GM18870 (cell line): ENCODE measurements at regions not wholly inside any gene's neighbourhood (a gene's known extent, or its start where the extent isn't known, plus 50 kb on each side); places are given as distances from the start of the nearest gene placed in this dataset.
"Not testable (repeated sequence)": the region's sequence is repeated elsewhere in the genome, so short reads cannot be mapped to it uniquely, and the experiment has no call there.

Experiments
- ATAC-seq: cut with Tn5 transposase; IDR thresholded peaks from one replicate; pipeline ENCODE4 v1.9.1; 2021; ENCODE audit warnings: moderate library complexity; ENCODE audit not compliant: unreplicated experiment

DNA sequence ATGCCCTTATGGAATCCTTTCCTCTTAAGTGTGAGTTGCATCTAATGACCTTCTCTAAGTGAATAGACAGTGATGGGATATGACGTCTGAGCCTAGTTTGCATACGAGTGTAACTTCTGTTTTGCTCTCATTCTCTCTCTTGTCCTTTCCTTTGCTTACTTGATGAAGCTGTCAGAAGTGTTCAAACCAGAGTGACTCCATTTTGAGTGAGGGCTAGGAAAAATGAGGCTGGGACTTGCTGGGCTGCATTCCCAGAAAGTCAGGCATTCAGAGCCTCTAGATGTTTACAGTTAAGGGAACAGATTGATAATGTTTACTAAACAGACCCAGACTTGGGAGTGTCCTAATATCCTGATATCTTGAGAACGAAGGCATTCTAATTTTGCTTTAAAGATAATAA, 311.2 kb upstream of the SOX4 start:
- ATAC-seq: not testable (repeated sequence)

DNA sequence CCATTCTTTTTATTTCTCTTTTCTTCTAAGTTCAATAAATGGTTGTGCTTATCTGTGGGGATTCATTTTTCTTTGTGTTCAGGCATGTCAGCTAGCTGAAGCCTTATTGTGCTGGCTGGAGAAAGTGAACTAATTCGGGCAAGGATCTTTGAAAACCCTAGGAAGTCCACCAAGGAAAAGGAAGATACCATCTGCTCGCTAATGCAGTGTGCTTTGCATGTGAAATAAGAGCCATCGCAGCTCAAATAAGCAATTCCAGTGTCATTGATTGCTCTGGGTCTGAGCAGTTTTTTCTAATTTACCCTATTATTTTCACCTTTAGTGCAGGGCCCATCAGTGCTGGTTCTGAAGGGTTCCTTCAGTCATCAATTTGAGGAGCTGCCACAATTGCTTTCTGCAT, 309.4 kb upstream of the SOX4 start:
- no peak for ATAC-seq

DNA sequence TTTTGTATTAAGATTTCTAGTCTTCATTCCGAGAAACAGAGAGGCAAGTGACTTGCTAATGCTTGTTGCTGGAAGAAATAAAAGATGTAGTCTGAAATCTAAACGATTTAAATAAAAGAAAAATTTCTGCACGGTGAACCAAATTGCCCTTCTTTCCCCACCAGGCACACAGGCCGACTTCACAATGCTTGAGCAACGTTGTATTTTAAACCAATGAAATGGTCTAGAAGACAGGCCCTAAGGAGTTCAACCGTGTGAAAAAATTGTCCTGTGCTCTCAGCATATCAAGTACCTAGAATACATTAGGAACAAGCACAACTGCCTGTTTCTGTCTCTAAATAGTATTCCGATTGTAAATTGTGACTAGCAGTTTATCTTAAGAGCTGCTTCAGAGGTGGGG, 308.8 kb upstream of the SOX4 start:
- ATAC-seq: no peak

DNA sequence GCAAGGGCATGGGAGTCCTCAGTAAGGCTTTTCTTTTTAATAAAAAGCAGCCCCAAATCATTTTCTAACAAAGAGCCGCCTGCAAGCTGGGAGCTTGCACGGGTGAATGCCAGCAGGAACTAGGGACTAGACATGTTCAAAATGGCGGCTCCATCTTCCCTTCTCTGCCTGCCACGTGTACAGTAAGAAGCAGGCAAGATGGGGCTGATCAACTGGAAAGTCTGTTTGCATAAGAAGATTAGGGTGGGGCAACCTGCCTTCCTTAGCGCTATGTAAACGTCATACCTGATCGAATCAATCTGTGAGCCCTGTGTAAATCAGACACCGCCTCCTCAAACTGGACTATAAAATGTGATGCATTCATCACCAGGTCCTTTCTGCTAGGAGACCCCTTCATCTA, 299.4 kb upstream of the SOX4 start:
- ATAC-seq: no peak

DNA sequence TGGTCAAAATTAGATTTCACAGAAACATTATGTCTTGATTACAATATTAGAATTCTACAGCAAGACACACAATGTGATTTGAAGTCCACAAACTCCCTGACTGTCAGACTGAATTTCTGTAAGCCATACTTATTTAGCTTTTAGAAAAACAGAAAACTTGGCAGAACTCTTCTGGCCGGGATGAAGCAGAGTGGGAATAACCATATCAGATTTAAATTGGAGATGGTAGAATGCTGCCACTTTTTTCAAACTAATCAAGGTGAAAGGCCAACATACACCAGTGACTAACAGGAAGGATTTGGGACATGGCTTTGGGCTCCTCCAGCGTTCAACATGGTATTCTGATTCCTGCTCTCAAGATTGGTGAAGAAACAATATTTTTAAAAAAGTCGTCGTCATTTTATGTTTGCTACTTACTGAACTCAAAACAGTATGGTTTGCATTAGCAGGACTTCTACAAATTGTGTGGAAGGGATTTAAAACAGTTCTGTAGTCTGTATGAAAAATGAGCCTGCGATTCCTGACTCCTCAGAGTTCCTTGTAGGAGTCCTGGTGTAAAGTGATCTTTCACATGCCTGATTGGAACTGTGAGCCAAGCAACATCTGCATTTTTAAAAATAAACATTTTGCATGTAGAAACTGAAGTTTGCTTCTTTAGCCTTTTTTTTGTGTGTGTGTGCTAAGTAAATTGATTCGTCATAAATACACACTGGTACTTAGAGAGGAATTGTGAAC, 297.9 kb upstream of the SOX4 start:
- ATAC-seq: no peak

DNA sequence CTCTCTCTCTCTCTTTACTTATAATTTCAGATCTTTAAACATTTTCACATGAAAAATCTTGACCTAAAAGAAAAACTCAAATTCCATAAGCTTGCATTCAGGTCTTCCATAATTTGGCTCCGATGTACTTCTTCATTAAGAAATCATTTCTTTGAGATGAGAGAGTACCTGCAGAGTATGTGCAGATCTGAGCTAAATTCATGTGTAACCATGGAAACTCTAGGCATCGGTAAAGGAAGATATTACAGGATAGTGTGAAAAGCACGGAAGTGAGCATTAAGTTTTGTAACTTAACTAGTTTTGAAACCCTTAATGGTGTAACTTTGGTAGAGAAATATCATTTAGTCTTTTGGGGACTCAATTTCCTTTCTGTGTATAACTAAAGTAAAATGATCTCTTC, 295.9 kb upstream of the SOX4 start:
- no peak for ATAC-seq

DNA sequence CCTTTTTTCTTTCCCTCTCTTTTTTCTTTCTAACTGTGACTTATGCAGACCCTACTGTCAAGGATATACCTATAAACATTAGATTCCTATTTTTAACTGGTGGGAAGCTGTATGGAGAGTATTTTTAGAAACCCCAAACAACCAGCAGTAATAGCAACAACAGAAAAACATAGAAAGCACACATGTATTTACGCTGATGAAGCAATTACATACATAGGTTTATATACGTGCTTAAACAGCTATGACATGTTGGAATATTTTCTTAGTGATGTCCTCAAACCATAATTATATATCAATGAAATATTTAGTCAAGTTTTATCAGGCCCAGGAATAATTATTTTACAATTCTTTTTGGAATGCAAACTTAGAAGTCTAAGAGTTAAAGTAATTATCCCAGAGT, 294.3 kb upstream of the SOX4 start:
- no peak for ATAC-seq

DNA sequence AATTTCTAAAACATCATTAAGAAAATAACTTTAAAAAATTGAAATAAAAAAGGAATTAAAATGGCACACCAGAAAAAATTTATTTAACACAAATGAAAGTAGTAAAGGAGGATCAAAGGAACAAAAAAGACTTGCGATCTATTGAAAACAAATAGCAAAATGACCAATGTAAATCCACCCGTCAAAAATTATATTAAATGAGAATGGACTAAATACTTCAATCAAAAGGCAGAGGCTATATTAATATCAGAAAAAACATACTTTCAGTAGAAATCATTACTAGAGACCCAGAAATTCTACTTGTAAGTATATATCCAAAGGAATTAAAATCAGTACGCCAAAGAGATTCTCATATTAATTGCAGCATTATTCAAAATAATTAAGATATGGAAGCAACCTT, 293.1 kb upstream of the SOX4 start:
- no peak for ATAC-seq

DNA sequence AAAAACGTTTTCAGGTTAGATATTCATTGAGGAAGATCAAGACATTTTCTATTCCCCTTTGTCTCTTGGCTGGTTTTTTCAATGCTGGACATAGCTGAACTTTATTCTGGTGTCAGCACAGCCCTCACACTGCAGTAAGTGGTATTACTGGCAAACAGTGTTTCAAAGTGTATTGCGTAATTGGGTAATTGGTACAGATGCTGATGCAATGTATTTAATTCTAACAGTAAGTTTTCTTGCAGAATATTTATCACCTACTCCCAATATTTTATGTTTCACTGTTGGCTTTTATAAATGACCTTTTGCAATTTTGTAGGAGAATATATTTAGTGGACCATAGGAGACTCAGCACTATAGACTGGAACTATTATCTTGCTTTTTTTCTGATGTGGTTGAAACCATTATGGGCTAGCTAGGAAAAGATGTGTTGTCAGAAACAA, 287.6 kb upstream of the SOX4 start:
- ATAC-seq: no peak

DNA sequence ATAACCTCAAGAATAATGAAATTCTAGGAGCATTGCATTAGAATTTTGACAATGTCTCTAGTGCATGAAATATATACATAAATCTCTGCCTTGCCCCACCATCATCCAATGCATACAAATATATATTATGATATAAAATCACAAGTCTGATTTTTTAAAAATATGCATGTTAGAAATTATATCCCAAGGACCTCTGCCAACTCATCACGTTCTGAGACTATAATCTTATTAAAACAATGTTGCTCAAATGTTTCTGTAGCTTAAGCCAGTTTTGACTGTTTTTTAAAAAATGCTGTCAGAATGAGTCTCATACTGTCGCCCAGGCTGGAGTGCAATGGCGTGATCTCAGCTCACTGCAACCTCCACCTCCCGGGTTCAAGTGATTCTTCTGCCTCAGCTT, 287.0 kb upstream of the SOX4 start:
- ATAC-seq: no peak

DNA sequence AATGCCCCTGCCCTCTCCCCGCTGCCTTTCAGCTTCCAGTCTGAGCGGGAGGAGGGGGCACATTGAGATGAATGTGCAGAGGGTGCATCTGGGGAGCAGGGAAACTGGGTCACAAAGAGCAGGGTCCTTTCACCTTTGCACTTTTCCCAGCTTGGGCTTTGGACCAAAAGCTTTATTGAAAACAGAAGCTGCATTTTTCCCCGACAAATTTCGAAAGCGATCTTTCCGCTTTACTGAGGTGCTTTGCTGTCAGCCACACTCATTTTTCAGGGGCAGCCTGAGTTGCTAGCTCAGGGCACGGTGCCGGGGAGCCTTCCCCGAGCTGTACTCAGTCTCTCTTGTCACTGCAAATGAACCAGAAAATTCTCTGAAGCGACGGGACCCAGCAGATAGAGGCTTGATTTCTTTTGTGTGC, 283.7 kb upstream of the SOX4 start:
- no peak for ATAC-seq

DNA sequence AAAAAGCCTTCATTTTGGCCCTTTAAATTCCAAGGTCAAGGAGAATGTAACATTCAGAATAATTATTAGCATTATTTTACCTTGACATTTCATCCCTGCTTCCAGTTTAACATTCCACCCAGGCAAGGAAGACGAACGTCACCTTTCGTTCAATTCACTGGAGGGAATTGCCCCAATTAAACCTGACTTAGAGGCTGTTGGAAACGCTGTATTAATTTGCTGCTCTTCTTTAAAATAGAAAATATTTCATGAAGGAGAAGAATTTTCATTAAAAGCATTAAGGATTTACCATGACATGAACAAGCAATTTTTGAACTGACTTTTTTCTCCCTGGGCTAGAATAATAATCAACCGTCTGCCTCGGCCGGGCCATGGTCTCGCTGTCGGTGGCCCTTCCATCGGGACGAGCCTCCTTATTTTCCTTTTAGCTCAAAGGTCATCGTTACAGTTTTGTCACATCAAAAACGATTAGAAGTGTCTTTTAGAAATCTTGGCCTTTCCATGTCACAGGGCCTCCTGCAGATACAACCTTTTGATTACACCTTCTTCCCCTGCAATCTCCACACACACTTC, 282.9 kb upstream of the SOX4 start:
- no peak for ATAC-seq

DNA sequence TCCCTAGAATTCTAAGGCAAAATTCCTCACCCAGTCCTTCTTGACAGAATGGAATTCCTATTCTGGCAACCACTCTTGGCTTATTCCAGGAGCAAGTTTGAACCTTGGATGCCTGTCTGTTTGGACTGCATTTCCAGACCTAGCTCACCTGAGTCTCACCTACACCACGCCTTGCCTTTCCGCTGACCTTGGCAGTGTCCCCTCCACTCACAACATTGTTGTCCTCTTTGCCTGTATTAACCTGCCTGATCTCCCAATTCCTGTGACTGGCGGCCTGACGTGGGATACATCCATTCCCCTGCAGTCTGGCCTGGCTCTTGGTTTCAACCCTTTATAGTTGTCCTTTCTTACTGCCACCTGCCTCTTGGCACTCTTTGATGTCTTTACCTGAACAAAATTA, 281.4 kb upstream of the SOX4 start:
- no peak for ATAC-seq

DNA sequence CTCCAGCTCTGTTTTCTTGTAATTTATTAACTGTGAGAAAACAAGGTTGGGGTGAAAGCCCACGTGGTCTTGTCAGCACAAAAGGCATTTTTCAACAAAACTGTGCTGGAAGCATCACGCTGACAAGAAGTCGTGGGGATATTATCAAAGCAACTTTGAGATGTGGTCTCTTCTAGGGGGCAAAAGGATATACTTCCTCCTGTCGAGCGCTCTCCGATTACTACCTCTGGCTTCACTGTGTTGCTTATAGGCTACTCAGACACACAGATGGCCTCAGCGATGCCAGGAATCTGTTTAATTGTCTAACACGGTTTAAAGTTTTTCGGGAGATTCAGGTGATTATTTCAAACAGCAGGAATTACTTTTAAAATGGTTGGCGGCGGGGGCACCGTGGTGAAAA, 275.9 kb upstream of the SOX4 start:
- ATAC-seq: no peak

DNA sequence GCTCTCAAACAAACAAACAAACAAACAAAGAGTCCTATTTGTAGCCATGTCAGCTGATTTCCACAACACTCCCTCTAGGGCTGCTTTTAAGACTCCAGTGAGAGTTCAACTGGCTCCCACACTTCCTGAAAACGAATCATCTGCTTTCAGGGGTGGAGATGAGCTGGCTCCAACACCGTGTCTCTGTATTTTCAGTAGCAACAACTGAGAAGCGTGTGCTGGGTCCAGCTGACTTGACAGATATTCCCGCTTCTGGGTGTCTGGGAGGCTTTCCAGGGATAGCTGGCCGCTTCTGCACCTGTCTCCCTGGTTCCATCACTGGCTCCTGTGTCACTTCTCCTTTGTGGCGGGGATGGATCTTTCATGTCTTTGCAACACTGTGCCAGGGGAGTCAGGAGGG, 272.5 kb upstream of the SOX4 start:
- no peak for ATAC-seq

DNA sequence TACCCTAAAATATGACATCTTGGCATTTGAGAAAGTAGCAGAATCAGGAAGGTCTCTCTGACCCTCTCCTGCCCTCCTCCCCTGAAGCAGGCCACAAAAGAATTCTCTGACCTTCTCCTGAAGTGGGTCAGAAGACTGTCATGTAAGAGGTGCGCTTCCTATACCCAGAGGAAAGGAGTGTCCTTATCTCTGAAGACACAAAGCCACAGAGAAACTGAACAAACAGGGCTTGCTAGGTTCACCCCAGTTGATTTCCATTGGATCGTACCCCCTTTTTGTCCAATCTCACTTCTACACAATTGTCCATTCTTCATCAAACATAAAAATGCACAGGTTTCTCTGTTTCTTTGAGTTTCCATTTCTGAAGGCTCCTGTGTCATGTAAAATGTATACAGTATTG, 272.0 kb upstream of the SOX4 start:
- ATAC-seq: no peak

DNA sequence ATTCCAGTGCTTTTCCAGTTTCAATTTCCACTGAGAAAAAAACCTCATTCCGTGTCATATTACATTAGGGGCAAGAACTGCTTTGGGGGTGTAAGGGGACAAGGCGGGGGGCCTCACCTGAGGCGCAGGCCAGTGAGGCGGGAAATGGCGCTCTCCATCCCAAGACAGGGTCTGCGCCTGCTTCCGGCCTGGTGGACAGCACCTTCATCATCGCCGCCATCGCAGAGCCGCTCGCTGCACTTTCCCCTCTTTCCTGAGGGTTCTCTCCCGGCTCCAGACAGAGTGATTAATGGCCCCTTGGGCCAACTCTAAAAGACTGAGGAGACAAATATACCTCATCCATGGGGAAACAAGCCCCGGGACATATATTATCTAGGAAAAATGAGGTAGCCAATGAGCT, 270.0 kb upstream of the SOX4 start:
- no peak for ATAC-seq

DNA sequence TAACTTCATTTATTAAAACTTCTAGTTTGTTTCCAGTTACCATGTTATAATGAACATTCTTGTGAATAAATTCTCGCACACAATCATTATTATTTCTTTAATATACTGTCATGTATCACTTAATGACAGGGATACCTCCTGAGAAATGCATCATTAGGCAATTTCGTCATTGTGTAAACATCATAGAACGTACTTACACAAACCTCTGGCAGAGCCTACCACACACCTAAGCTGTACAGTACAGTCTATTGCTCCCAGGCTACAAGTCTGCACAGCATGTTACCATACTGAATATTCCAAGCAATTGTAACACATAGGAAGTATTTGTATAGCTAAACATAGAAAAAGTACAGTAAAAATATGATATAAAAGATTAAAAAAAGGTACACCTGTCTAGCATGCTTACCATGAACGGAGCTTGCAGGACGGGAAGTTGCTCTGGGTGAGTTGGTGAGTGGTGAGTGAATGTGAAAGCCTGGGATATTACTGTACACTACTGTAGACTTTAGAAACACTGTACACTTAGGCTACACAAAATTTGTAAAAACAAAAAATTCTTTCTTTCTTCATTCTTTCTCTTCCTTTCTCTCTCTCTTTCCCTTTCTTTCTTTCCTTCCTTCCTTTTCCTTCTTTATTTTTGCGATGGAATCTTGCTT, 268.2 kb upstream of the SOX4 start:
- no peak for ATAC-seq

DNA sequence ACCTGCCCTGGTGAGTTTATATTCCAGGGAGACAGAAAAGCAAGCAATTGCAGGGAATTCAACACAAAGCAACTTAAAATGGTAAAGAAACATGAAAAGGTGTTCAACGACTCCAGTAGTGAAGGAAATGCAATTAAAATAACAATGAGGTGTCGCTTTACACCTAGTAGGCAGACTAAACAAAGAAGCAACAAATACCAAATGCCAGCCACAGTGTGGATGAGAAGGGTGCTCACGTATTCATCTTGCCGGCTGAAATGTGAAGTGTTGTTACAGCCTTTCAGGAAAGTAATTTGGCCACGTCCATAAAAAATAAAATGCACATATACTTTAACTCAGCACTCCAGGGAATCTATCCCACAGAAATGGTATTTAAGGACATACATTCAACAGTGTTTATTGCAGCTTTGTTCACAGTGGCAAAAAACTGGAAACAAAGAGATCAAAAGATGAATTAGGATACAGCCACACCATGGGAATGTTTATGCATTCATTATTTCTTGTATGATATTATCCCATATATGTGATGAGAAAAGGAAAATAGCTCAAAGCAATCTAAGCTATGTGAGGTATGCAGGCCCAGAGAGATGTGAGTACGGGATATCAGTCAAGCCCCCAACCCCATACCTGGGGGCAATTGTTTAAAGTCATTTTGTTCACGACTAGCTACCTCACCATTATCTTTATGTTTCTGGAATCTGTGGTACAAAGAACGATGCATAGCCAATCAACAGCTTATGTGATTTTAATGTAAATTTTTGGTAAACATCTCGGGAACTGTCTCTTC, 266.0 kb upstream of the SOX4 start:
- ATAC-seq: no peak

DNA sequence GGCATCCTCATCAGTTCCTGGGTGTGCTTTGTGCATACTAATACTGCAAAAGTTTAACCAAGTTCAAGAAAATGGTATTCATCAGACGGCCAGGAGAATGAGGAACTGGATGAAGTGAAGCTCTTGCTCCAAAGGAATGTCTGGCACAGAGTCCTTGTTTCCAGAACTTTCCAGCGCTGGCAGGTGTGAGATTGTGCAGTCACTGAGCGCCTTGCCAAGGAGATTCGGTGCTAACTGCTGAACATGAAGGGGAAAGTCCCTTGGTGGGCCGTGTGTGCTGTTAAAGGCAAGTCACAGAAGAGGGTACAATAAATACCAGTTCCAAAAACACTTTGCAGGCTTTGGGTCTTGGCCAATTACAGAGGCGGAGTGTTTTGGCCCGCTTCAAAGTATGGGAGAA, 262.3 kb upstream of the SOX4 start:
- ATAC-seq: no peak

DNA sequence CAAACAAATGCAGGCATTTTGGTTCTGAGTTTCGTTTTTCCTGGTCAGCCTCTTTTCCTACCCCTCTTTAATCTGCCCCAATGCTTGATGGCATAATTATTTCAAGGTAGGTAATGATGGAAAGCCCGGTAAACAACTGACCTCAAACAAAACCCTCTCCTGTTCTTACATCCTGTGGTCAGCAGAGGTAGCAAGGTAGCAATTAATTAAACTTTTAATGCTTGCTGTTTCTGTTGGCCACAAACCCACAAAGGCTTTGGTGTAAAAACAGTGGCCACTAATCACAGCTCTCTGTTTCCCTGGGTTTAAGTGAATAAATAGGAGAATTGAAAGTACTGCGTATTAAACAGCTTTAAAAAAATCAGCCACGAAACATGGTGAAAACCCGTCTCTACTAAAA, 261.5 kb upstream of the SOX4 start:
- no peak for ATAC-seq

DNA sequence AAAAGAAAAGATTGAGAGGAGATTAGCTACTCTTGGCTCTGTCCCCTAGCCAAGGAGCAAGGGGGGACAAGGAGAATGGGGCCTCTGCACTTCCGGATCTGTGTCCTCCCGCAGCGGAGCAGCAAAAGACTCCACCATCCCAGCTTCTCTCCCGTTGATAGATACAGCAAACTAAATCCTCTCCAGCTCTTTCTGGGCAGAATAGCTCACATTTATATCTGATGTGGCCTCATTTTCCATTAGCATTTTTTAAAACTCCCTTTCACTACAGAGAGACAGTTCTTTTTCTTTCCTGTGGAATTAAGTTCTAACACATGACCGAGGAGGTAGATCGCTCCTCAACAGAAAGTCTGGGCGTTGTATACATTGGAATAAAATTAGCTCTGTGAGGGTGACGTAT, 260.9 kb upstream of the SOX4 start:
- no peak for ATAC-seq
